Endothelial cell of umbilical vein (primary cell): ENCODE measurements at regions not wholly inside any gene's neighbourhood (a gene's known extent, or its start where the extent isn't known, plus 50 kb on each side); places are given as distances from the start of the nearest gene placed in this dataset.

Source experiments
- CTCF ChIP-seq, 2 donors: IDR thresholded peaks; 1 replicate in 1 of 2; 2 replicates in 1 of 2; pipeline ENCODE4 v1.5.1; 2011; ENCODE audit warnings: low read length in 2 of 2, mild to moderate bottlenecking in 2 of 2, moderate library complexity in 2 of 2, control low read depth in 1 of 2, inconsistent platforms in 1 of 2, low read depth in 1 of 2; ENCODE audit not compliant: insufficient read depth in 1 of 2; ENCODE audit errors: extremely low read depth in 1 of 2
- EZH2 ChIP-seq: IDR thresholded peaks from 2 replicates; pipeline ENCODE4 v1.6.1; 2012; ENCODE audit warnings: borderline replicate concordance, low read depth, mild to moderate bottlenecking, moderate library complexity, low read length, inconsistent platforms; ENCODE audit not compliant: severe bottlenecking
- GATA2 ChIP-seq: IDR thresholded peaks from 2 replicates; pipeline ENCODE4 v1.7.0; 2011; ENCODE audit warnings: low read depth, mild to moderate bottlenecking, moderate library complexity, mixed read lengths, low read length; ENCODE audit not compliant: insufficient read length, insufficient read depth
- JUN ChIP-seq: IDR thresholded peaks from 2 replicates; pipeline ENCODE4 v1.6.1; 2011; ENCODE audit warnings: borderline replicate concordance, low read depth; ENCODE audit not compliant: insufficient read length, insufficient read depth
- MAX ChIP-seq: IDR thresholded peaks from 2 replicates; pipeline ENCODE4 v1.6.1; 2011; ENCODE audit not compliant: insufficient read depth, insufficient read length
- POLR2A ChIP-seq: IDR thresholded peaks from 2 replicates; pipeline ENCODE4 v1.6.1; 2012; ENCODE audit warnings: low read depth, mild to moderate bottlenecking, control low read depth, low read length
- POLR2AphosphoS5 ChIP-seq: IDR thresholded peaks from 2 replicates; pipeline ENCODE4 v1.6.1; 2012; ENCODE audit warnings: low read depth, mild to moderate bottlenecking, control low read depth, low read length, moderate library complexity; ENCODE audit not compliant: insufficient read depth

GRCh38 chr21:29235714-29236197, 63.0 kb upstream of the BACH1 start:
- TF ChIP-seq CTCF (IDR thresholded peaks at IDR 0.05; ENCODE audit: extremely low read depth in 1 of 2, insufficient read depth in 1 of 2, low read depth in 1 of 2, low read length in 2 of 2), result no peak
- TF ChIP-seq POLR2A, result no peak
- TF ChIP-seq EZH2, result no peak
- no peak for TF ChIP-seq POLR2AphosphoS5
- no peak for TF ChIP-seq MAX
- TF ChIP-seq GATA2, result no peak
- no peak for TF ChIP-seq JUN
